ENCODE measurements at regions not wholly inside any gene's neighbourhood (a gene's known extent, or its start where the extent isn't known, plus 50 kb on each side); places are given as distances from the start of the nearest gene placed in this dataset.

GRCh38 chr7:106167439-106168136 is 55.5 kb upstream of the SYPL1 start:
- Histone ChIP-seq H2BK5ac (ENCODE audit: insufficient read length, low read length) (no peak overlapping the region), H2AFZ (ENCODE audit: low read length) (no peak overlapping the region), H3K9ac (ENCODE audit: extremely low read depth, insufficient read length, low read length) (no peak overlapping the region), H3K27ac (ENCODE audit: insufficient read length, low read depth, low read length) (no peak overlapping the region), H3K9me3 (ENCODE audit: control insufficient read depth, low read depth, low read length) (peaks cover under 1% of the 10 kb centered on the region), H4K8ac (replicated peaks; ENCODE audit: insufficient read length, low read depth, low read length) (no peak overlapping the region), H3K4ac (ENCODE audit: low read depth, low read length) (no peak overlapping the region), H4K5ac (ENCODE audit: insufficient read length, low read depth, low read length) (no peak overlapping the region), H3T11ph (ENCODE audit: low read length) (no peak overlapping the region), H3K14ac (ENCODE audit: insufficient read depth, low read length) (no peak overlapping the region), H4K91ac (ENCODE audit: insufficient read length, low read depth, low read length) (no peak overlapping the region), H3K79me1 (ENCODE audit: insufficient read depth, low read depth, low read length, poor library complexity, severe bottlenecking) (no peaks in the 10 kb centered on the region), H2BK120ac (ENCODE audit: low read depth, low read length, poor library complexity, severe bottlenecking) (no peak overlapping the region), H3K18ac (ENCODE audit: insufficient read length, low read depth, low read length) (no peak overlapping the region), H3K23me2 (ENCODE audit: insufficient read length, low read depth, low read length, poor library complexity, severe bottlenecking) (no peaks in the 10 kb centered on the region), H2BK12ac (ENCODE audit: insufficient read length, low read depth, low read length) (no peak overlapping the region), H3K23ac (ENCODE audit: insufficient read length, low read depth, low read length) (no peak overlapping the region), H3K4me1 (ENCODE audit: insufficient read depth, low read length) (no peaks in the 10 kb centered on the region), H4K20me1 (ENCODE audit: control insufficient read depth, insufficient read depth, insufficient read length) (no peaks in the 10 kb centered on the region), H3K27me3 (ENCODE audit: insufficient read depth, low read length) (no peaks in the 10 kb centered on the region), H3K4me2 (ENCODE audit: insufficient read depth, insufficient read length, low read length) (no peak overlapping the region), H2BK15ac (ENCODE audit: low read depth, low read length) (no peak overlapping the region), H2AK5ac (ENCODE audit: insufficient read length, low read length) (no peak overlapping the region), H3K56ac (ENCODE audit: insufficient read length, low read depth, low read length) (no peak overlapping the region), H2BK20ac (ENCODE audit: low read depth, low read length, poor library complexity, severe bottlenecking) (no peak overlapping the region), H3K79me2 (ENCODE audit: insufficient read depth, low read length) (no peaks in the 10 kb centered on the region)
- Mint-ChIP-seq H3K9me3 (peaks cover 13% of the 10 kb centered on the region in 2 experiments), H3K4me1 (peaks cover 6 to 13% of the 10 kb centered on the region in 2 experiments), H3K36me3 (ENCODE audit: insufficient read depth in 1 of 3, low read depth in 3 of 3) (peaks cover 4 to 7% (median 6%) of the 10 kb centered on the region in 3 experiments; a peak in 4 of 7 replicates), H3K27ac (no peak overlapping the region), H3K27me3 (ENCODE audit: low read depth) (peaks cover 2% of the 10 kb centered on the region; the same call in 1 of the 2 replicates), H3K4me3 (no peak overlapping the region)
- DNase-seq: no peak
- no CpG with 5 or more reads among the region's 4 CpGs for WGBS (ENCODE audit: extremely low coverage, insufficient read length, low lambda C conversion rate)
- no peak for TF ChIP-seq CTCF (conservative IDR thresholded peaks at IDR 0.05)
